HG03045 (cell line): ENCODE measurements at regions not wholly inside any gene's neighbourhood (a gene's known extent, or its start where the extent isn't known, plus 50 kb on each side); places are given as distances from the start of the nearest gene placed in this dataset.
"Not testable (repeated sequence)": the region's sequence is repeated elsewhere in the genome, so short reads cannot be mapped to it uniquely, and the experiment has no call there.

ENCODE experiments used
- ATAC-seq: cut with Tn5 transposase; IDR thresholded peaks from one replicate; pipeline ENCODE4 v1.9.1; 2021; ENCODE audit warnings: mild to moderate bottlenecking, moderate library complexity; ENCODE audit not compliant: unreplicated experiment

GRCh38 chr6:145275019-145275418 lies 460.3 kb downstream of the EPM2A start:
- ATAC-seq = no peak

DNA sequence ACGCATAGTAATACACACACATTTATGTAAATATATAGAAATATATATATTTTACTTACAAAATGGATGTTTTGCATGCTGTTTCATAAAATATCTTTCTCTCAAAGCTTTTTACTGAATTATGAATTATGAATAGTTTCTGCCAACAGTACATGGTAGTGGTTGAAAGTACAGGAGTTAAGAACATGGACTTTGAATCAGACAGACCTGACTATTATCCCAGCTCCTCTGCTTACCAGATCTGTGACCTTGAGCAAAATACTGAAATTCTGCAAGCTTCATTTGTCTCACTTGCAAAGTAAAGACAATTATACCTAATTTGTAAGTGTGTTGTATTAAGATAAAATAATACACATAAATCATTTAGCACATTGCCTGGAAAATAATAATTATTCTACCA lies 459.5 kb downstream of the EPM2A start:
- no peak for ATAC-seq

DNA sequence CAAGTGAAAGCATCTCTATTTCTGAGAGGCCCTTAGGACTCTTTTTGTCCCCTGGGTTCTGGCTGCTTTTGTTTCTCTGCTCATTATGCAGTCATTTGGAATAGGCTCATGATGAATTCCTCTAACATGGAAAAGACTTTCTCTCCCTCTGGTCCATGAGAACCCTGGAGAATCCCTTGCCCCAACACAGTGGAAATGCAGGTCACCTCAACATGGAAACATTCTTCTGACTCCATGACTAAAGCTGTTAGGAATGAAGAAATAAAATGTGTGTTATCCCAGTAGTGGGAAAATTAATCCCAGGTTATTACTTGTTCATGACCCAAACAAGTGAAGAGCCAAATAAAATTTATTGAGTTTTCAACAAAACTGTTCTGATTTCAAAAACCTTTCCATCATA lies 458.6 kb downstream of the EPM2A start:
- no peak for ATAC-seq

DNA sequence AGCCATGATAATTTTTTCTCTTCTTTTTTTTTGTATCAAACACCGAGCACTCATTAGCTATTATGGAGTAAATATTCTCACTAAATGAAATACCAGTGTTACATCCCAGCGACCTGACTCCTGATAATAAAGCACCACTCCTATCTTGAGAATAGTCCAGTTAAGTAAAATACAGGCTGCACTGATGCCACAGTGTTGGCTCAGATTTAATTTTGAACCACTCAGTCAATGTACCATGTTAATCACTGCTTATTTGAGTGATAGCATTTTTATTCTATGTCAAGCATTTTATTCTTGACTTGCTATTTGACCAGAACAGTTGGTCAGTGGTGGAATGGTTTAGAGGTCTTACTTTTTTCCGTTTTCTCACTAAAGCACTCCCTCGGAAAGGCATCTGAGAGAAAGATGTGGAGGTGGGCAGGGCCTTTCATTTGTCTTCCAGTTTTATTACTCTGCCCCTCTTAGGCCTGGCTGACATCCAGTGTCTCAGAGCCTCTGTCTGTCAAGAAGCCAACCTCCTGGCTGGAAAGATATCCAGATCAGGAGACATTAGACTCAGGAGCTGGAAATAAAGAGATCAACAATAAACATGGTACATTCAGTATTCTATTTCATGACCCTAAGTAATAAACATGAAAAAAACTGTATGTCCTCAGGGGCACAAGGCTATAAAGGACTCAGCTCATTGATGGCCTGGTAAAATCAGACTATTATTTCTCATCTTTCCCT lies 457.8 kb downstream of the EPM2A start:
- no peak for ATAC-seq

- ATAC-seq = no peak
These were observed 457.0 kb downstream of the EPM2A start for GRCh38 chr6:145278163-145278807.

- ATAC-seq = no peak
These were observed 455.8 kb downstream of the EPM2A start for GRCh38 chr6:145279551-145279950.

GRCh38 chr6:145279993-145280392 lies 455.3 kb downstream of the EPM2A start:
- no peak for ATAC-seq

DNA sequence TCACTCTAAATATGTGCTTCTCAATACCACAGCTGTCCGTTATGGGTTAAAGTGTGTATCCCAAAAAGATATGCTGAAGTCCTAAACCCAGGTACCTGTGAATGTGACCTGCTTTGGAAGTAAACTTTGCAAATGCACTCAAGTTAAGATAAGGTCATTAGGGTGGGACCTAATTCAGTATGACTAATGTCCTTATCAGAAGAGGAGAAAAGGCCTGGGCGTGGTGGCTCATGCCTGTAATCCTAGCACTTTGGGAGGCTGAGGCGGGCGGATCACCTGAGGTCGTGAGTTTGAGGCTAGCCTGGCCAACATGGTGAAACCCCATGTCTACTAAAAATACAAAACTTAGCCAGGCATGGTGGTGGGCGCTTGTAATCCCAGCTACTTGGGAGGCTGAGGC lies 452.1 kb downstream of the EPM2A start:
- ATAC-seq = not testable (repeated sequence)

DNA sequence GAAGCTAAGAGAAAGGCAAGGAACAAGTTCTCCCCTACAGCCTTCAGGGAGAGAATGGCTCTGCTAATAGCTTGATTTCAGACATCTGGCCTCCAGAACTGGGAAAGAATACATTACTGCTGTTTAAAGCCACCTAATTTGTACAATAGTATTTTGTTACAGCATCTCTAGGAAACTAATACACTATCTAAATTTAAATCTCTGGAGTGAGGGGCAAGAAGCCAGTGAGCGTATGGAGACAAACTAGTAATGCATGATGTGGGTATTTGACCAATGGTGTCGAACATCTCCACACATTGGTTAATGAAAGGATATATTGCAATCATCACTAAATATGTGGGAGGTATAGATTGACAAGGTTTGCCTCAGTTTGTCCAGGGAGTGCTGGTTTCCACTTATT lies 451.5 kb downstream of the EPM2A start:
- no peak for ATAC-seq

DNA sequence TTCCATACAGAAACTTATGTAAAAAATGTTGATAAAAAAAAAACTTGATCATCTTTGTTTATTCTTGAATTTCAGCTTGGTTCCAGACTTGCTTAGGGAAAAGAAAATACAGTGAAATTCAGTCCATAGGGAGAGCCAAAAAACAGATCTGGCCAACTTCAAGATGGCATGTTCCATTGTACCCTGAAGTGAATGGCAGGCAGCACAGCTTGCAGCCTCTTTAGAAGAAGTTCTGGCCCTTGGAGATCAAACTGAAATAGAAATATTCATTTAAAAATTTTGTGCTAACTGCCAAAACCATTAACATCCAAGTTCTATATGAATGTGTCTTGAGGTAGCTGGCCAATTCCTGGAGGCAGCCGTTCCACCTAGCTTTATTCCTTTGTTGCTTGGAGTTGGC lies 448.4 kb downstream of the EPM2A start:
- ATAC-seq = no peak

DNA sequence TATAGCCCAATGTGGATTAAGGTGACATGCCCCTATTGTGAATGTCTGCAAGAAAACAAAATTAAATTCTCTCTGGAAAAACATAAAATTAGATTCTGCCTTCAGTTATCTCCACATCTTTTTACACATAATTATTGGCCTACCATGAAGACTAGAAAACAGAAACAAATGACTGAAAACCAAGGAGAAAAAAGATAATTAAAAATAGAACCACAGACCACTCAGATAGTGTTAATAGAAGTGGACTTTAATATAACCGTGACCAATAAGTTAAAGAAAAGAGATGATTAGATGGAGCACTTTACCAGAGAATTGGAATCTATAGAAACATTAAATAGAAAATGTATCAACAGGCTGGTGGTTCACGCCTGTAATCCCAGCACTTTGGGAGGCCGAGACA lies 445.7 kb downstream of the EPM2A start:
- no peak for ATAC-seq

DNA sequence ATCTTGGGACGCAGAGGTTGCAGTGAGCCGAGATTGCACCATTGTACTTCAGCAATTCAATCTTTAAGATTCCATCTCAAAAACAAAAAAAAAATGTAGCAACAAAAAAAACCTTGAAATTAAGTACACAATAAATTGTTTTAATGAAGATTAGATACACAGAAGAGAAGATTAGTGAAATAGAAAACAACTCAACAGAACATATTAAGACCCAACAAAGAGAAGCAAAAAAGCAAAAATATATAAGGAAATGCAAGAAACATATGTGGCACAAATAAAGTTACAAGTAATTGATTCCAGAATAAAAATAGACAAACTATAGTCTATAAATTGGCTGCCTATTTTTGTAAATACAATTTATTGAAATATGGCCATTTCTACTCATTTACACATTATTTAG lies 445.2 kb downstream of the EPM2A start:
- no peak for ATAC-seq

DNA sequence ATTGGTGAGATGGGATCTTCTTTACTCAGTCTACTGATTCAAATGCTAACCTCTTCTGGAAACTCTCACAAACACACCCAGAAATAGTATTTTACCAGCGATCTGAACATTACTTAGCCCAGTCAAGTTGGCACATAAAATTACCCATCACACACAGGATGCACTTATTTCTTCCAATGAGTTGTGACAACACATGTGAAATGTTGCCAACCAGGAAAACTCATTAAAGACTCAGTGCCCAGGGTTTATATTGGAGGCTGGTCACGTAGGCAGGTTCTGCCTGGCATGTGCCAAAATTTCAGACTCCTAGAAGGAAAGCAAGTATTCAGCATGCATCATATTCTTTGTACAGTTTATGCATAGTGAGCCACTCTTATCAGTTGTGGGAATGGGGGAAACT lies 443.3 kb downstream of the EPM2A start:
- no peak for ATAC-seq

- ATAC-seq = no peak
These were observed 440.4 kb downstream of the EPM2A start for GRCh38 chr6:145294942-145295341.

GRCh38 chr6:145295746-145296145 lies 439.6 kb downstream of the EPM2A start:
- no peak for ATAC-seq

GRCh38 chr6:145305670-145306069 lies 429.6 kb downstream of the EPM2A start:
- ATAC-seq = no peak

- no peak for ATAC-seq
These were observed 428.8 kb downstream of the EPM2A start for GRCh38 chr6:145306489-145306888.

DNA sequence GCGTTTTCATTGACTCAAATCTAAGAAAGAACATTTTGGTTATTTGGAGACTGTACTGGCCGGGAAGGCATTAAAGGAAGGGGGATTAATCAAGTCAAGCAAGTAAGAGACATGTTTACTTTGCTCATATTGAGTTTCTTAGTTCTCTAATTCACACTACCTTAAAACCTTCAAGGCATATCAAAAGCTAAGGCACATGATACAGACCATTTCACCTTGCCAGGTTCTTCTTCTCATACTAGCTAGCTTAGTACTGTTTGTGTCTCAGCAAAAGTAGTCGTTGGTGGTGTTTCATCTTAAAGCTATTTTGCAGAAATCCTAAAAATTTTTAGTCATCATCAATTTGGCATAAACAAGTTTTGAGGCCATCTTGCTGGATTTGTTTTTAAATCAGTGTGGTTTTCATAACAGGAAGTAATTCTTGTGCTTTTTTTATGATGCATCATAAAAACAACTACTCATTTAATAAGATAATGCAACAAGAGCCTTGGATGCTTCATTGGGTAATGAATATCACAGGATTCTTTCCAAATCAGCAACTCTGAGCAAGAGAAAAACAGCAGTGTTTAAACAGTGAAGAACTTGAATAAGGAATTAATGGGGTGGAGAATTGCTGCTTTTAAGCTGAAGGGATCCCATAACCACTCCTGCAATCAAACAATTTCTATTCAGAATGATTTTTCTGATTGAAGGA lies 425.3 kb downstream of the EPM2A start:
- ATAC-seq = no peak

DNA sequence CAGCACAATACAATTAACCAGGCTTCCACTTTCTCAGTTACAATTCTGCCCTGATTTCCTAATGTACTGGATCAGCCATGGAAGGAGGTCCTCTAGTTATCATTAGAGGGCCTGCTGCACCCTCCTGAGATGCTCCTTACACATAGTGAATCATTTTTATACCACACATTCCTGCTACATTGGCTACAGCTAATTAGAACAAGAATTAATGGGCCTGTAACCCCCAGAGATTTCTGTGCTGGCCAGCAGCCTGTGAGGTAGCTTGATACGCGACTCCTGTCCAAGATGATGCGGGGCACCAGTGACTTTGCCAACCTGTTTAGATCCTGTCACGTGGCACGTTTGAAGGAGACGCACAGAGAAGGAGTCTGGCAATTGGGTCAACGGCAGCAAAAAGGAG lies 422.8 kb downstream of the EPM2A start:
- no peak for ATAC-seq

GRCh38 chr6:145313041-145313855 lies 422.1 kb downstream of the EPM2A start:
- ATAC-seq = no peak

GRCh38 chr6:145315982-145316600 lies 419.2 kb downstream of the EPM2A start:
- no peak for ATAC-seq
